Lung microvascular endothelial cell (primary cell): ENCODE measurements at regions not wholly inside any gene's neighbourhood (a gene's known extent, or its start where the extent isn't known, plus 50 kb on each side); places are given as distances from the start of the nearest gene placed in this dataset.
"Not testable (repeated sequence)": the region's sequence is repeated elsewhere in the genome, so short reads cannot be mapped to it uniquely, and the experiment has no call there.

ENCODE experiments used
- DNase-seq, 2 donors: peaks; one replicate each; pipeline versions ENCODE4 v3.0.0 to v3.0.0-alpha.2; 2010; ENCODE audit warnings: low read depth in 2 of 2

- DNase-seq, result no peak
These were observed 56.0 kb downstream of the EN1 start for GRCh38 chr2:118791483-118791882.

- DNase-seq, result no peak
These were observed 60.7 kb downstream of the EN1 start for GRCh38 chr2:118786746-118787145.

GRCh38 chr2:118784860-118785259 lies 62.6 kb downstream of the EN1 start:
- DNase-seq, result no peak

GRCh38 chr2:118779362-118779761 lies 68.1 kb downstream of the EN1 start:
- no peak for DNase-seq

GRCh38 chr2:118774458-118775133 lies 72.9 kb downstream of the EN1 start:
- DNase-seq, result peak; percentile 33 to 36

- no peak for DNase-seq
These were observed 73.6 kb downstream of the EN1 start for GRCh38 chr2:118773826-118774225.

GRCh38 chr2:118772487-118773200 lies 74.8 kb downstream of the EN1 start:
- DNase-seq, result no peak

GRCh38 chr2:118769707-118770400 lies 77.6 kb downstream of the EN1 start:
- DNase-seq, result no peak

- DNase-seq, result no peak
These were observed 80.6 kb downstream of the EN1 start for GRCh38 chr2:118766871-118767270.

GRCh38 chr2:118764855-118765254 lies 82.6 kb downstream of the EN1 start:
- DNase-seq, result no peak

- DNase-seq, result peak in 1 of 2 donors; percentile 12
These were observed 83.7 kb downstream of the EN1 start for GRCh38 chr2:118763797-118764196.

GRCh38 chr2:118762290-118762689 lies 85.2 kb downstream of the EN1 start:
- no peak for DNase-seq

GRCh38 chr2:118761771-118762170 lies 85.7 kb downstream of the EN1 start:
- no peak for DNase-seq

GRCh38 chr2:118755901-118756300 lies 91.5 kb downstream of the EN1 start:
- DNase-seq, result no peak

- DNase-seq, result no peak
These were observed 92.1 kb downstream of the EN1 start for GRCh38 chr2:118755384-118755783.

- DNase-seq, result no peak
These were observed 94.6 kb downstream of the EN1 start for GRCh38 chr2:118752762-118753429.

- peak; percentile 11 to 14 for DNase-seq
These were observed 96.4 kb downstream of the EN1 start for GRCh38 chr2:118750959-118751565.

GRCh38 chr2:118748245-118748885 lies 99.1 kb downstream of the EN1 start:
- DNase-seq, result peak in 1 of 2 donors; percentile 62

GRCh38 chr2:118747637-118748036 lies 99.8 kb downstream of the EN1 start:
- DNase-seq, result no peak

- DNase-seq, result no peak
These were observed 100.4 kb downstream of the EN1 start for GRCh38 chr2:118747066-118747465.

- not testable (repeated sequence) for DNase-seq
These were observed 102.7 kb downstream of the EN1 start for GRCh38 chr2:118744682-118745181.
